NCI-H345 (cell line): ENCODE measurements at regions not wholly inside any gene's neighbourhood (a gene's known extent, or its start where the extent isn't known, plus 50 kb on each side); places are given as distances from the start of the nearest gene placed in this dataset.

Experiments used
- DNase-seq: peaks from one replicate; lab custom pipeline; 2025; lab: John Stamatoyannopoulos, UW

- DNase-seq: no peak
These were observed 254.1 kb downstream of the ARL4A start for GRCh38 chr7:12941512-12941911.

- no peak for DNase-seq
These were observed 255.2 kb downstream of the ARL4A start for GRCh38 chr7:12942609-12943008.

GRCh38 chr7:12943781-12944180 is 256.3 kb downstream of the ARL4A start:
- DNase-seq: no peak

DNA sequence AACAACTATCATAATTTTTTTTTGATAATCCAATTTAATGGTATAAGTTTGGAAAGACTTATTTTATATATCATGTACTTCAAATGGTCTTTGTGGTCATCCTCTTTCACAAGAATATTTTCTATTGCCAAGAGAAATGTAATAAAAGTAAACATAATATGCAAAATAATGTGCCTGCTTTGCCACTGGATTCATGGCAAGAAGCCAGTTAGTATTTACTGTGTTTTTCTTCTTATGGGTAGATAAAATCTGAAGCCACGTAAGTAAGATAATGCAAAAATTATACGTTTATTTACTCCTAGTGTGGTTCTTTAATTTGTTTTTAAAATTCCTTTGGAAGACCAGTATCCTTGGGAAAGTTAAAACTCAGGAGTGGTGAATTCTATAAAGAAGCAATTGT is 258.5 kb downstream of the ARL4A start:
- DNase-seq: no peak

DNA sequence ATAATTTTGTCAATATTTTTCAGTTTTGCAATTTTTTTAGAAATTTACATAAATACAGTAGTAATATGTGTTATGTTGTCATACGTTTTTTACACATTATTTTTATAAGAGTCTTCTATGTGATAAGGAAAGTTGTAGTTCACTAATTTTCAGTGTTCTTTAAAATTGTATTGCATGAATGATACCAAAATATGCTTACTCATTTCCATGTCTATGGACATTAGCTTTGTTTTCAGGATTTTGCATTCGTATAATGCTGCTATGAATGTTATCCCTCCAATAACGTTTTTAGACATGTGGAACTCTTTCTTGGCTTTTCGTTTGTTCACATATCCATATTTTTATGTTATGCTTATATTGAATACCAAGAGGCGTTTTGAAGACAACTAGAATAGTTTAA is 260.0 kb downstream of the ARL4A start:
- DNase-seq: no peak

- no peak for DNase-seq
These were observed 261.9 kb downstream of the ARL4A start for GRCh38 chr7:12949060-12949931.

DNA sequence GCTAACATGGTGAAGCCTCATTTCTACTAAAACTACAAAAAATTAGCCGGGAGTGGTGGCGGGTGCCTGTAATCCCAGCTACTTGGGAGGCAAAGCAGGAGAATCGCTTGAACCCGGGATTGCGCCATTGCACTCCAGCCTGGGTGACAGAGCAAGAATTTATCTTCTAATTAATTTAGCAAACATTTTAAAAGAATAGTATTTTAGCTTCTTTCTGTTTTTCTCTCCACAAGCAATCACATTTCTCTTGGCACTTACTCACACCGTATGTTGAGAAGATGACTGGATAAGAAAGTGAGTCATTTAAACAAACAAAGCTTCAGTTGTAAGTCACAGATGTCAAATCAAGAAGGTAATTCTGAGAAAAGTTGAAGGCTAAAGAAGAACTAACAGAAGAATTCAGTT is 264.0 kb downstream of the ARL4A start:
- DNase-seq: no peak

- DNase-seq: no peak
These were observed 267.1 kb downstream of the ARL4A start for GRCh38 chr7:12954380-12955033.

DNA sequence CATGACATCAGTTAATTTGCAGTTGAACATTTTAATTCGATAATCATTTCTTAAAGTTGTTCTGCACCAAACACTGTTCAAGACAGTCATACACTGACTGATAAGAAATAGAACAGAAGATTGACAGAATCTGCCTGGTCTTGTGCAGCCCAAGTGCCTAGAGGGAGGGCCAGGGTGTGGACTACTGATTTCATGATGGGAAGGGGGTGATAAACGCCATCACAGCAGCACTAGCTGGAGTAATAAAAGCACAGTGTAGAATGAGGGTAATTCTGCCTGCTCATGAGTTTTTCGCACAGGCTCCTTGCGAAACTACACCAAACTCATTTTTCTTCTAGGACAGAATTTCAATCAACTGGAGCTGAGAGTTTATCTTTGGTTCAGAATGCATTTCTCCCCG is 270.1 kb downstream of the ARL4A start:
- no peak for DNase-seq

- DNase-seq: no peak
These were observed 274.6 kb downstream of the ARL4A start for GRCh38 chr7:12961910-12962480.

DNA sequence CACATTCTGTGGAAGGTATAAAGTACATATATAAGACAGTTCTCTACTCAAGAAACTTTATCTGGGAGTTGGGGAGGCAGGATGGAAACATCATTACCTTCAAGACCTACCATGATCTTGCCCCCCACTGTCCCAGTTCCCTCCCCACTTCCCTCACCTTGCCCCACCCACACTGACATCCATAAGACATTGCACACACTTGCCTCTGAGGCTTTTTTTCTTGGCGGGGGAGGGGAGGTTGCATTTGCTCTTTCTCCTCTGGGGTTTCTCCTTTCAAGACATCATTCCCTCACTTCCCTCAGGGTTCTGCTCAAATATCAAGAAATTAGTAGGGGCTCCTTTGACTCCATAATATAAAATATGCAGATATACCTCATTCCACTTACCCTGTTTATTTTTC is 276.0 kb downstream of the ARL4A start:
- DNase-seq: no peak

- no peak for DNase-seq
These were observed 277.4 kb downstream of the ARL4A start for GRCh38 chr7:12964836-12965235.

GRCh38 chr7:12965767-12966166 is 278.3 kb downstream of the ARL4A start:
- no peak for DNase-seq

DNA sequence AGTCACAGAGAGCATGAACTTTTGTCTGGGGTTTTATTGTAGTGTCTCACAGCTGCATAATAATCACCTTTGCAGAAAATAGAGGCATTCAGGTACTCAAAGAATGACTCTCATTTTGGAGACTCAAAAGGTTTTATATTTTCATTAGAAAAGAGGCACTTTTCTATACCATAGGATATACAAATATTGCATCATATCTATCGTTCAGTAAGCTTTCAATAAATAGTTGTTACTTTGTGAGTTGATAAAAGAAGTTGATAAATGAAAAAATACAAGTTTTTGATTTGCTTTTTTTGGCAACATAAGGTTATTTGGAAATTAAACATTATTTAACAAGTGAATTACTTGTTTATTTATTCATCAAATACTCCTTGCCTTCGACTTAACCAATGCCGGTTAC is 279.9 kb downstream of the ARL4A start:
- DNase-seq: no peak

GRCh38 chr7:12968836-12969422 is 281.5 kb downstream of the ARL4A start:
- DNase-seq: no peak

GRCh38 chr7:12970626-12971025 is 283.2 kb downstream of the ARL4A start:
- DNase-seq: no peak

- no peak for DNase-seq
These were observed 287.2 kb downstream of the ARL4A start for GRCh38 chr7:12974451-12975166.

GRCh38 chr7:12975412-12975811 is 288.0 kb downstream of the ARL4A start:
- DNase-seq: no peak

DNA sequence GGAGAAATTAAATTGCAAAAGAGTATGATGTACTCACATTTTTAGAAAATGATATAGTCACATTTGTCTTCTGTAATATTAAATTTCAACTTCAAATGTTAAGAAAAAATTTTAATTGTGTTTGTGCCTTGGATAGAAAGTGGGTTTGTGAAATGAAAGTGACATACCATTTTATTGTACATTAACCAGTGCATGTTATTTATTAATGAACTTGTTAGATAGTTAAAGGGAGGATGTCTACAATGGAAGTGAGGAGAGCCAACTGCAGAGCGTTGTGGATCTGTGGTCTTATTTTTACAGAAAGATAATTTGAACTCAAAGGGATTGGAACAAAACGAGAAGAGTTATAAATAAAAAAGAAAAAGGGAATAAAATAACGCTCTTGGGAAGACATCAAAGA is 291.7 kb downstream of the ARL4A start:
- DNase-seq: no peak

DNA sequence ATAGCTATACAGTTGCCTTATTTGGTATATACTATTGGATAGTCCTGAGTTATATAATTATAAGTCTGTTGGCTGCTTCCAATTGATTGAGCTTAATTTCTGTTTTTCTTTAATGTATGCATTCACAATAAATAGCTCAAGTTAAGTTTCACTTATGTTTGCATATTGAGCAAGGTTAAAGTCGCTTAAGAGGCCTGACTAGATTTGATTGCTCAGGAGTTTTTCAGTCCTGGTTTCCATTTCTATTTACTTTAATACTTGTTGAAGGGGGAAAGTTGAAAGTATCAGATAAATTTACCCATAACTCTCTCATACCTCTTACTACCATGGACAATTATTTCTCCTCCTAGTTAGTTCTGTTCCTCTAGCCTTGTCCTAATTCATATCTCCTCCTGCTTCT is 294.7 kb downstream of the ARL4A start:
- DNase-seq: no peak

DNA sequence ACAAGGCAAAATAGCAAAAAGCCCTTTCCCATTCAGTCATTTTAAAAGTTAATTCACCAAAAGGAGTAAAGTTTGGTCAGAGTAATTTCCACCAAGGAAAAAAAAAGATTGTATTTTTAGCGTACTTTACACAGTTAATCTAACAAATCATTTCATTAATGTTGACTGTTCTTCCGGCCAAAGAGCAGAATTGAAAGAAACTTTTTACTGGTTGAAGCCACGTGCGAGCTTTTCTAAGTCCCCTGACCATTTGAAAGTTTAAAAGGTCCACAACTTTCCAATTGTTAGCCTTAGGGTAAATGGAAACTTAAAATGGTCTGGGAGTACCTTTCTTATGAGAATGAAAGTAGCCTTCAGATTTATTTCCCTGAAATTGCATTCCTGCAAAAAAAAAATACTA is 296.7 kb downstream of the ARL4A start:
- no peak for DNase-seq

DNA sequence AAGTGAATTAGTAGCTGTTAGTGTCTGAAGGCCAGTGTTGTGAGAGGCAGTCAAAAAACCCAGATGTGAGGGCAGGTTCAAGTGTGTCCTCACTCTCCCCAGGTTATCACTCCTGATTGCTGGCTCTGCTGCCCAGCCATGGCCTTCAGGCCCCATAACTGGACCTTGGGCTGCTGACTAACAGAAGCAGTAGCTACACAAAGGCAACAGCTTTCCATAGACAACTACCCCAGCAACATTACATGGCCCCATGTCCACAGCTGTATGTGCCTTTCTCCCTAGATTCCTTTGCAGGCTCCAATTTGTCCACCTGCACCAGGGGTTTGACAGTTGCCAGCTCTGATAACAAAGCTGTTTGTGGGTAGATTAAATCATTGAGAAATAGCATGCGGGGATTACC is 297.8 kb downstream of the ARL4A start:
- DNase-seq: no peak
